ENCODE measurements at regions not wholly inside any gene's neighbourhood (a gene's known extent, or its start where the extent isn't known, plus 50 kb on each side); places are given as distances from the start of the nearest gene placed in this dataset.

DNA sequence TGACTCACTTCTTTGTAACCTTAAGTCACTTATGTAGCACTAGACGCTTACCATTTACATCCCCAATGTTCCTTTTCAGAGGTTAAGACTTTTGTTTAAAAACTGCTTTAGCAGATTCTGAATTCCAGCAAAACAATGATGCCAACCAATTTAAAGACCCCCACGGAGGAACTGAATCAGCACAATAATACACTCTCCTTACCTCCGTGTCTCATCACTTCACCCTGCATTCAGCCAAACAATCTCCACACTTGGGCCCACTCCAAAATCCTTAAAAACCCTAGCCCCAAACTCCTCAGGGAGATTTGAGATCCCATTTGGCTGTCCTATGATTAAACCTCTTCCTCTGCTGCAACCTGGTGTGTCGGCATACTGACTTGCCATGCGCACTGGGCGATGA is 153.9 kb downstream of the B3GNT2 start:
- WGBS (ENCODE audit: insufficient coverage, insufficient read length): no CpG with 5 or more reads among the region's 6 CpGs

DNA sequence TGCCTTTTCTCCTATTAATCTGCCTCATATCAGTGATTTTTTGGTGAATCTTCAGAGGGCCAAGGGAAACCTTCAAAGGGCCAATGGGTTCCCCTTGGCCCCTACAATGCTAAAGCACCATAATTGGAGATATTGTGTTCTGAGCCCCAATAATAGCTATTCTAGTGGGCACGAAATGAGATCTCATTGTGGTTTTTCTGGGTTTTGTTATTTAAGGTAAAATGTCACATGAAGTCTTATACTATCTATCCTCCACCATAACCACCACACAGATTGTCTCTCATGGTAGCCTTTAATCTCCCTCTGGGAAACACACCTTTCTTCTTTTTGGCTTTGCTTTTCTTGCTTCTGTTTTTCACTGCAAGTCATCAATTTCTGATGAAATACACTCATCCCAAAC is 152.8 kb downstream of the B3GNT2 start:
- Histone ChIP-seq H3K36me3 (ENCODE audit: control insufficient read depth, insufficient read depth, low read length) (no peaks in the 10 kb centered on the region), H3K4me1 (ENCODE audit: control insufficient read depth, insufficient read depth, low read length) (no peaks in the 10 kb centered on the region), H3K4me3 (ENCODE audit: low read length) (no peak overlapping the region), H3K27ac (ENCODE audit: low read length) (no peak overlapping the region), H3K27me3 (ENCODE audit: control insufficient read depth, insufficient read depth, low read length) (no peaks in the 10 kb centered on the region), H3K9me3 (ENCODE audit: control insufficient read depth, insufficient read depth, low read length) (no peaks in the 10 kb centered on the region)
- WGBS (ENCODE audit: insufficient coverage, insufficient read length): no CpG with 5 or more reads among the region's 1 CpG
- no peak for DNase-seq (ENCODE audit: low read depth, low spot score)

More for the DNA sequence above, 153.9 kb downstream of the B3GNT2 start:
- Histone ChIP-seq H3K36me3 (ENCODE audit: control insufficient read depth, insufficient read depth, low read length) (no peaks in the 10 kb centered on the region), H3K4me3 (ENCODE audit: low read length) (no peak overlapping the region), H3K27me3 (ENCODE audit: control insufficient read depth, insufficient read depth, low read length) (no peaks in the 10 kb centered on the region), H3K4me1 (ENCODE audit: control insufficient read depth, insufficient read depth, low read length) (no peaks in the 10 kb centered on the region), H3K9me3 (ENCODE audit: control insufficient read depth, insufficient read depth, low read length) (no peaks in the 10 kb centered on the region), H3K27ac (ENCODE audit: low read length) (no peak overlapping the region)
- no peak for DNase-seq (ENCODE audit: low read depth, low spot score)

DNA sequence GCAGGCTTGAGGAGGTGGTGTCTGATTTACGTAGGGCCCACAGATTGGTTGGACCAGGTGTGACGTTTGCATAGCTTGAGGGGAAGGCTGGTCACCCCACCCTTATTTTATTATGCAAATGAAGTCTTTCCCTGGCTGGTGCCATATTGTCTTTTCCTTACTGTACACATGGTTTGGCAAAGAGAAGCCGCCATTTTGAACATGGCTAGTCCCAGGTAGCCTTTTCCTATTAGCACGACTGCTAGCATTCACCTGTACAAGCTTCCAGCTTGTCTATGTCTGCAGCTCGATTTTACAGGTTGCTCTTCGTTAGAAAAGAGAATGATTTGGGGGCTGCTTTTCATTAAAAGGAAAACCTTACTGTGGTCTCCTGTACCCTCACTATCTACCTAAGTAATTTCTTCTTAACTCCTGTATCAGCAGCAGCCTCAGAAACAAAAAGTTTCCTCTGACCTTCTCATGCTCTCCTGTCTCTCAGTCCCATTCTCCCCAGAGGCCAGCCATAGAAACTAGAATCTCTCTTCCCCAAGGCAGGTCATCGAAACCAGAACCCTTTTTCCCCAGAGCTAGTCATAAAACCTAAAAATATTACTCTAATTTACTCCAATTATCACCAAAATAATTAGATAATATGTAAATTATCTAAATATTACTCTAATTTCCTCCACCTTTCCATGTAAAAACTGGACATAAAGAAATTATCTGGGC is 151.8 kb downstream of the B3GNT2 start:
- no peak overlapping the region for H3K4me3 ChIP-seq (ENCODE audit: low read length)
- H3K27me3 ChIP-seq (ENCODE audit: control insufficient read depth, insufficient read depth, low read length): no peaks in the 10 kb centered on the region
- H3K36me3 ChIP-seq (ENCODE audit: control insufficient read depth, insufficient read depth, low read length): no peaks in the 10 kb centered on the region
- no peaks in the 10 kb centered on the region for H3K4me1 ChIP-seq (ENCODE audit: control insufficient read depth, insufficient read depth, low read length)
- no peaks in the 10 kb centered on the region for H3K9me3 ChIP-seq (ENCODE audit: control insufficient read depth, insufficient read depth, low read length)
- WGBS (ENCODE audit: insufficient coverage, insufficient read length): 100% methylated on average over 1 of the region's 7 CpGs
- H3K27ac ChIP-seq (ENCODE audit: low read length): no peak overlapping the region
- no peak for DNase-seq (ENCODE audit: low read depth, low spot score)

DNA sequence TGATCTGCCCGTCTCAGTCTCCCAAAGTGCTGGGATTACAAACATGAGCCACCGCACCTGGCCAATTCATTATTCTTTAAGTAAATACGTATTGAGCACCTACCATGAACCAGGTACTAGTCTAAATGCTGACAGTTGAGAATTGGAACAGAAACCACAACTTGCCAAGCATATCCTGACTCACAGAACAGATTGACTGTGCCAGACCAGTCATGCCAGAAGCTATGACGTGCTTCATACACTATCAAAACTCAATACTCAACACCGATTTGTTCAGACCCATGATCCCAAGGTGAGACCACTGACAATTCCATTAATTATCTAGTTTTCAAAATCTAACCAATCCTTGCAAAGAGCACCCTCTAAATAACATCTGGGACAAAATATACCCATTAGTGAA is 148.6 kb downstream of the B3GNT2 start:
- no peak overlapping the region for H3K4me3 ChIP-seq (ENCODE audit: low read length)
- no CpG with 5 or more reads among the region's 5 CpGs for WGBS (ENCODE audit: insufficient coverage, insufficient read length)
- no peaks in the 10 kb centered on the region for H3K4me1 ChIP-seq (ENCODE audit: control insufficient read depth, insufficient read depth, low read length)
- no peaks in the 10 kb centered on the region for H3K27me3 ChIP-seq (ENCODE audit: control insufficient read depth, insufficient read depth, low read length)
- no peaks in the 10 kb centered on the region for H3K36me3 ChIP-seq (ENCODE audit: control insufficient read depth, insufficient read depth, low read length)
- no peak for DNase-seq (ENCODE audit: low read depth, low spot score)
- H3K9me3 ChIP-seq (ENCODE audit: control insufficient read depth, insufficient read depth, low read length): no peaks in the 10 kb centered on the region
- H3K27ac ChIP-seq (ENCODE audit: low read length): no peak overlapping the region

DNA sequence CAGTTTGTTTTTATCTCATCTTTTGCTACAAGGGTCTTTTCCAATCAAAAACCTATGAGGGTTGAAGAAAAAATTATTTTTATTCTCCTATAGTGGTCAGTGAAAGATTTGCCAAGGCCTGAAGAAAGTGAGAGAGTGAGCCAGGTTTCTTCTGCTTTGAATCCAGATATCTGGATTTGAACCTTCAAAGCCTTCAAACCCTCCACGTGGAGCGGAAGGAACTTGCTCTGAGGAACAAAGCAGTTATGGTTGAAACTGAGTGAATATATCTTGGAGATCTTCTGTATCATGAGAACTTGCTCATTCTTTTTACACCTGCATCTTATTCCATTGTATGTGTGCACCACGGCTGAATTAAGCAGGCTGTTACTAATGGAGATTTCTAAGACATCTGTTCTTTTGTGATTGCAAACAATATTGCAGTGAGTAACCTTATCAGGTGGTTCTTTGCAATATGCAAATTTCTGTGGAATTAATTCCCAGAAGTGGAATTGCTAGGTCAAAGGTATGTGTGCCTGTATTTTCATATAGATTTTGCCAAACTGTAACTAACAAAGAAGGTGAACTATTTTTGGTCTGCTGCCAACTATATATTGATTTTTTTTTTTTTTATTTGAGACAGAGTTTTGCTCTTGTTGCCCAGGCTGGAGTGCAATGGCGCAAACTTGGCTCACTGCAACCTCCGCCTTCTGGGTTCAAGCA is 147.9 kb downstream of the B3GNT2 start:
- Histone ChIP-seq H3K27me3 (ENCODE audit: control insufficient read depth, insufficient read depth, low read length) (no peaks in the 10 kb centered on the region), H3K9me3 (ENCODE audit: control insufficient read depth, insufficient read depth, low read length) (no peaks in the 10 kb centered on the region), H3K36me3 (ENCODE audit: control insufficient read depth, insufficient read depth, low read length) (no peaks in the 10 kb centered on the region), H3K4me3 (ENCODE audit: low read length) (no peak overlapping the region), H3K4me1 (ENCODE audit: control insufficient read depth, insufficient read depth, low read length) (no peaks in the 10 kb centered on the region), H3K27ac (ENCODE audit: low read length) (no peak overlapping the region)
- WGBS (ENCODE audit: insufficient coverage, insufficient read length): no CpG with 5 or more reads among the region's 5 CpGs
- no peak for DNase-seq (ENCODE audit: low read depth, low spot score)

DNA sequence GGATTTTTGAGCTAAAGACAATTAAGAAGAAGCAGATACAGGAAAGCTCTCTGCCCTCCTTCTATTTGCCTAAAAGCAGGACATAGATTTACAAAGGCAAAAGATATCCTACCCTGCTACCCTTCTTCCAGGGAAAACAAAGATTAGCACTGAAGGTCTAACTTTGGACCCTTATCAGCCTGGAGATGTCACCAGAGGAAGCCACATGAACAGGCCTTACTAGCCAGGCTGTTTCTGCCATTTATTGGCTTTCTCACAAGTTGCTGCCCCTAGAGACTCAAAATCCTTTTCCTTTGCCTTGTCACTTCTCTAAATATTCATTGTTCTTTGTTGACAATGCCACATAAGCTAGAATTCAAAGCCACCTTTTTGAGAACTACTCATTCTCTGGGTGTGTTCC is 147.3 kb downstream of the B3GNT2 start:
- DNase-seq (ENCODE audit: low read depth, low spot score): no peak
- Histone ChIP-seq H3K4me3 (ENCODE audit: low read length) (no peak overlapping the region), H3K9me3 (ENCODE audit: control insufficient read depth, insufficient read depth, low read length) (no peaks in the 10 kb centered on the region), H3K4me1 (ENCODE audit: control insufficient read depth, insufficient read depth, low read length) (no peaks in the 10 kb centered on the region), H3K27ac (ENCODE audit: low read length) (no peak overlapping the region), H3K27me3 (ENCODE audit: control insufficient read depth, insufficient read depth, low read length) (no peaks in the 10 kb centered on the region), H3K36me3 (ENCODE audit: control insufficient read depth, insufficient read depth, low read length) (no peaks in the 10 kb centered on the region)

DNA sequence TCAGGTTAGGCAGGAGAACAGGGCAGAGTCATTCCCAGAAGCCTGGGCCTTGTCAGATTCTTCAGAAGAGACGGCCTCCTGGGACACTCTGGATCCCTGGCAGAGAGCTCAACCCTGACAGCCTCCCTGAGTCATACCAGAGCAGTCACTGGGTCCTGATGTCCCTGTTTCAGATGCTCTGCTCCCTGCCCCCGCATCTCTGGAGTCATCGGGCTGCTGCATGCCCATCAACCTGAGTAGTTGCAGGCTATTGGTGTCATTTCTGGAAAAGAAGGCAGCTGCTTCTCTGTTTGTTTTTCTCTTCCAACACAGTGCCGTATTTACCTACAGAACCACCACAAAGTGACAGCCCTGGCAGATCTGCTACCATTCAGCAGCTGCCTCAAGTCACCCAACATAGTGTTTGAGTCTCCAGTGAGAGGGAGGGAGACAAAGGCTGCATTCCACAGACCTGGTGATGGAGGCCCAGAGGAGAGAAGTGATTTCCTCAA is 145.1 kb downstream of the B3GNT2 start:
- Histone ChIP-seq H3K4me1 (ENCODE audit: control insufficient read depth, insufficient read depth, low read length) (no peaks in the 10 kb centered on the region), H3K4me3 (ENCODE audit: low read length) (no peak overlapping the region), H3K36me3 (ENCODE audit: control insufficient read depth, insufficient read depth, low read length) (no peaks in the 10 kb centered on the region), H3K9me3 (ENCODE audit: control insufficient read depth, insufficient read depth, low read length) (no peaks in the 10 kb centered on the region), H3K27me3 (ENCODE audit: control insufficient read depth, insufficient read depth, low read length) (no peaks in the 10 kb centered on the region), H3K27ac (ENCODE audit: low read length) (no peak overlapping the region)
- DNase-seq (ENCODE audit: low read depth, low spot score): no peak
- no CpG with 5 or more reads among the region's 4 CpGs for WGBS (ENCODE audit: insufficient coverage, insufficient read length)

DNA sequence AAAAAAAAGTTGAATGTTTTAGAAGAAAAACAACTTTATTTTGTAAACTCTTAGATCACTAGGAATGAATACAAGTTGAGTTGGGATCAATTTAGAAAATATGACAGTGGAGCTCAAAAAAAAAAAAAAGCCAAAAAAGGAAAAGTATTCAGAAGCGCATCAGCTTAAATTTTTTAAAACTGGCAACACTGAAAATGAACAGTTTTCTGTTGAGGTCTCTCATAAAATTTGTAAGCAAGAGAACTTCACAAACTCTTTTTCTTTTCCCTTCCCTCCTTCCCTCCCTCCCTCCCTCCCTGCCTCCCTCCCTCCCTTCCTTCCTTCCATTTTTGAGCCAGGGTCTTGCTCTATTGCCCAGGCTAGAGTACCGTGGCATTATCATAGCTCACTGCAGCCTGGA is 143.9 kb downstream of the B3GNT2 start:
- Histone ChIP-seq H3K4me1 (ENCODE audit: control insufficient read depth, insufficient read depth, low read length) (no peaks in the 10 kb centered on the region), H3K9me3 (ENCODE audit: control insufficient read depth, insufficient read depth, low read length) (no peaks in the 10 kb centered on the region), H3K36me3 (ENCODE audit: control insufficient read depth, insufficient read depth, low read length) (no peaks in the 10 kb centered on the region), H3K4me3 (ENCODE audit: low read length) (no peak overlapping the region), H3K27me3 (ENCODE audit: control insufficient read depth, insufficient read depth, low read length) (no peaks in the 10 kb centered on the region), H3K27ac (ENCODE audit: low read length) (no peak overlapping the region)
- no CpG with 5 or more reads among the region's 2 CpGs for WGBS (ENCODE audit: insufficient coverage, insufficient read length)
- DNase-seq (ENCODE audit: low read depth, low spot score): no peak

DNA sequence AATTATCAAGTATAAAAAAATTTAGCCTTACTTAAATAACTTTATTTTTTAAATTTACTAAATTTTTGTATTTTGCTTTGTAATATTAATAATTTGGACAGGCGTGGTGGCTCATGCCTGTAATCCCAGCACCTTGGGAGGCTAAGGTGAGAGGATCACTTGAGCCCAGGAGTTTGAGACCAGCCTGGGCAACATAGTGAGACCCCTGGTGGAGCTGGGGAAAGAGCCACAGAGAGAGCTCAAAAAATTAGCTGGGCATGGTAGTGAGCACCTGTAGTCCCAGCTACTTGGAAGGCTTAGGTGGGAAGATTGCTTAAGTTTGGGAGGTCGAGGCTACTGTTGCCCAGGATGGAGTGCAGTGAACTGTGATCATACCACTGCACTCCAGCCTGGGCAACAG is 143.5 kb downstream of the B3GNT2 start:
- Histone ChIP-seq H3K4me3 (ENCODE audit: low read length) (no peak overlapping the region), H3K36me3 (ENCODE audit: control insufficient read depth, insufficient read depth, low read length) (no peaks in the 10 kb centered on the region), H3K9me3 (ENCODE audit: control insufficient read depth, insufficient read depth, low read length) (no peaks in the 10 kb centered on the region), H3K4me1 (ENCODE audit: control insufficient read depth, insufficient read depth, low read length) (no peaks in the 10 kb centered on the region), H3K27me3 (ENCODE audit: control insufficient read depth, insufficient read depth, low read length) (no peaks in the 10 kb centered on the region), H3K27ac (ENCODE audit: low read length) (no peak overlapping the region)
- DNase-seq (ENCODE audit: low read depth, low spot score): no peak
- WGBS (ENCODE audit: insufficient coverage, insufficient read length): no CpG with 5 or more reads among the region's 2 CpGs

DNA sequence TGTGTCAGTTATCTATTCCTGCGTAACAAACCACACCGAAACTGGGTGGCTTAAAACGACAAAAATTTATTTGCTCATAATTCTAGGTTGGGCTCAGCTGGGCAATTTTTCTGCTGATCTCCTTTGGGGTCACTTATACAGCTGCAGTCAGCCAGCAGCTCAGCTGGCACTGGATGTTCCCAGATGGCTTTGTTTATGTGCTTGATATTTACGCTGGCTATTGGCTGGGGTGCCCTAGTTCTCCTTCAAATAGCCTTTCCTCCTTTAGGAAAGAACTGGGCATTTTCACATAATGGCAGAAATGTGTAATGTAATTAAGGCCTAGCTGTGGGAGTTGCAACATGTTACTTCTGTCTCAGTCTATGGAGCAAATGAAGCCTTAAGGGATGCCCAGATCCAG is 142.2 kb downstream of the B3GNT2 start:
- H3K4me3 ChIP-seq (ENCODE audit: low read length): no peak overlapping the region
- no peak for DNase-seq (ENCODE audit: low read depth, low spot score)
- no peak overlapping the region for H3K27ac ChIP-seq (ENCODE audit: low read length)
- no peaks in the 10 kb centered on the region for H3K27me3 ChIP-seq (ENCODE audit: control insufficient read depth, insufficient read depth, low read length)
- H3K36me3 ChIP-seq (ENCODE audit: control insufficient read depth, insufficient read depth, low read length): no peaks in the 10 kb centered on the region
- no peaks in the 10 kb centered on the region for H3K4me1 ChIP-seq (ENCODE audit: control insufficient read depth, insufficient read depth, low read length)
- WGBS (ENCODE audit: insufficient coverage, insufficient read length): no CpG with 5 or more reads among the region's 4 CpGs
- H3K9me3 ChIP-seq (ENCODE audit: control insufficient read depth, insufficient read depth, low read length): no peaks in the 10 kb centered on the region

DNA sequence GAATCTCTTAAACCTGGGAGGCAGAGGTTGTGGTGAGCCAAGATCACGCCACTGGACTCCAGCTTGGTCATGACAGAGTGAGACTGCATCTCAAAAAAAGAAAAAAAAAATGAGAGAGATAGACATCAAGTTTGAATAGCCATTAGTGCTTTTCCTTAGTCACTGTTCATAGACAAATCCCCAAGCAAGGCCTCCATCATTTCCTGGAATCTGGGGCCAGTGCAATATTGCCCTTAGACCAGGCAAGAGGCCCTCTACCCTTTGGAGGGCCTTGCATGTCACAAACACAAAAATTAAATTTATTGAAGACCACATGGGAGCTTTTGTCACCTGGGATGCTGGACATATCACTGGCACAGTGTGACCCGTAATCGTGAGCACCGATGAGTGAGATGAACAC is 141.5 kb downstream of the B3GNT2 start:
- Histone ChIP-seq H3K4me1 (ENCODE audit: control insufficient read depth, insufficient read depth, low read length) (no peaks in the 10 kb centered on the region), H3K9me3 (ENCODE audit: control insufficient read depth, insufficient read depth, low read length) (no peaks in the 10 kb centered on the region), H3K36me3 (ENCODE audit: control insufficient read depth, insufficient read depth, low read length) (no peaks in the 10 kb centered on the region), H3K27ac (ENCODE audit: low read length) (no peak overlapping the region), H3K27me3 (ENCODE audit: control insufficient read depth, insufficient read depth, low read length) (no peaks in the 10 kb centered on the region), H3K4me3 (ENCODE audit: low read length) (no peak overlapping the region)
- DNase-seq (ENCODE audit: low read depth, low spot score): no peak
- no CpG with 5 or more reads among the region's 4 CpGs for WGBS (ENCODE audit: insufficient coverage, insufficient read length)
